ENCODE measurements at regions not wholly inside any gene's neighbourhood (a gene's known extent, or its start where the extent isn't known, plus 50 kb on each side); places are given as distances from the start of the nearest gene placed in this dataset.

- Histone ChIP-seq H3K4me1 (ENCODE audit: control insufficient read depth, low read length) (peaks cover 74% of the 10 kb centered on the region), H3F3A (ENCODE audit: control insufficient read depth, insufficient read depth) (peaks cover 13% of the 10 kb centered on the region; the same call in 1 of the 2 replicates), H3K9me2 (replicated peaks; ENCODE audit: control insufficient read depth, low read length) (no peaks in the 10 kb centered on the region), H3K36me3 (ENCODE audit: control insufficient read depth, low read length) (no peaks in the 10 kb centered on the region), H3K4me3 (ENCODE audit: low read length) (peak overlapping the region; percentile 43), H3K4me2 (ENCODE audit: low read length) (peak overlapping the region; percentile 58), H3K27ac (ENCODE audit: low read depth, low read length) (peak overlapping the region; percentile 35), H3K27me3 (ENCODE audit: control insufficient read depth, low read length) (no peaks in the 10 kb centered on the region), H4K20me1 (ENCODE audit: control insufficient read depth, insufficient read depth, low read depth, low read length) (no peaks in the 10 kb centered on the region), H3K9me3 (ENCODE audit: control insufficient read depth, insufficient read depth, low read length) (no peaks in the 10 kb centered on the region), H3K79me2 (ENCODE audit: control insufficient read depth, low read length) (no peaks in the 10 kb centered on the region)
- TF ChIP-seq CTCF (IDR thresholded peaks at IDR 0.05; ENCODE audit: low read depth, low read length, poor library complexity, severe bottlenecking), result no peak
- no peak for TF ChIP-seq EZH2phosphoT487 (IDR thresholded peaks at IDR 0.05; ENCODE audit: borderline replicate concordance, low read length)
Measured at GRCh38 chr2:111675419-111676194, 208.4 kb downstream of the ANAPC1 start.

DNA sequence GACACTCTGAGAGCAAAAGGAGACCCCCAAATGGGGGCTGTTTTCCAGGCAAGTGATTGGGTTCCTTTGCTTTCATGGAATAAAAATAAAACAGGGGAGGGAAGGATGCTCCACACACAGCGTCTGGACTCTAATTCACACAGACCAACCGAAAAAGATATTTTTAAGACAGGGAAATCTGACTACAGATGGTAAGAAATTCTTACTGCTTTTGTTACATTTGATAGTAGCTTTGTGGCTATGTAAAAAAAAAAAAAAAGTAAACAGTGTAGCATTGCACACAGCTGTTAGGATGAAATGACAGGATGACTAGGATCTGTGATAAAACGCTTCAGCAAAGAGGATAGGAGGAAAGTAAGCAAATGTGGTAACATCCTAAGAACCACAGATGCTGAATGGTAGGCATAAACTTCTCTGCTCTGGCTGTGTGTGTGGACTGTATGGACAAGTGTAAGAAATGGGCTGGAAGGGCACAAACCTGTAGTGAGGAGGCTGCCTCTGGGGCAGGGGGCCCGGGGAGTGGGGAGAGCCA, 207.6 kb downstream of the ANAPC1 start:
- H3K4me1 ChIP-seq (ENCODE audit: control insufficient read depth, low read length), result peaks cover 67% of the 10 kb centered on the region
- peak overlapping the region; percentile 35 for H3K27ac ChIP-seq (ENCODE audit: low read depth, low read length)

GRCh38 chr2:111678161-111678560, 205.8 kb downstream of the ANAPC1 start:
- Histone ChIP-seq H3K4me1 (ENCODE audit: control insufficient read depth, low read length) (peaks cover 60% of the 10 kb centered on the region), H3K4me3 (ENCODE audit: low read length) (peak overlapping the region; percentile 32; the same call in 1 of the 2 replicates), H3K4me2 (ENCODE audit: low read length) (peak overlapping the region; percentile 66), H4K20me1 (ENCODE audit: control insufficient read depth, insufficient read depth, low read depth, low read length) (no peaks in the 10 kb centered on the region), H3K27ac (ENCODE audit: low read depth, low read length) (no peak overlapping the region; the same call in 1 of the 2 replicates), H3K27me3 (ENCODE audit: control insufficient read depth, low read length) (no peaks in the 10 kb centered on the region), H3K9me3 (ENCODE audit: control insufficient read depth, insufficient read depth, low read length) (no peaks in the 10 kb centered on the region), H3K9me2 (replicated peaks; ENCODE audit: control insufficient read depth, low read length) (no peaks in the 10 kb centered on the region), H3F3A (ENCODE audit: control insufficient read depth, insufficient read depth) (peaks cover 8% of the 10 kb centered on the region; the same call in 1 of the 2 replicates), H3K36me3 (ENCODE audit: control insufficient read depth, low read length) (no peaks in the 10 kb centered on the region), H3K79me2 (ENCODE audit: control insufficient read depth, low read length) (no peaks in the 10 kb centered on the region)
- no peak for TF ChIP-seq EZH2phosphoT487 (IDR thresholded peaks at IDR 0.05; ENCODE audit: borderline replicate concordance, low read length)
- no peak for TF ChIP-seq CTCF (IDR thresholded peaks at IDR 0.05; ENCODE audit: low read depth, low read length, poor library complexity, severe bottlenecking)

More for the DNA sequence above, 207.6 kb downstream of the ANAPC1 start:
- Histone ChIP-seq H3K36me3 (ENCODE audit: control insufficient read depth, low read length) (no peaks in the 10 kb centered on the region), H3K4me2 (ENCODE audit: low read length) (peak overlapping the region; percentile 58), H3K27me3 (ENCODE audit: control insufficient read depth, low read length) (no peaks in the 10 kb centered on the region), H3K9me2 (replicated peaks; ENCODE audit: control insufficient read depth, low read length) (no peaks in the 10 kb centered on the region), H4K20me1 (ENCODE audit: control insufficient read depth, insufficient read depth, low read depth, low read length) (no peaks in the 10 kb centered on the region), H3K9me3 (ENCODE audit: control insufficient read depth, insufficient read depth, low read length) (no peaks in the 10 kb centered on the region), H3F3A (ENCODE audit: control insufficient read depth, insufficient read depth) (peaks cover 9% of the 10 kb centered on the region; the same call in 1 of the 2 replicates), H3K4me3 (ENCODE audit: low read length) (peak overlapping the region; percentile 43; the same call in 1 of the 2 replicates), H3K79me2 (ENCODE audit: control insufficient read depth, low read length) (no peaks in the 10 kb centered on the region)
- no peak for TF ChIP-seq EZH2phosphoT487 (IDR thresholded peaks at IDR 0.05; ENCODE audit: borderline replicate concordance, low read length)
- TF ChIP-seq CTCF (IDR thresholded peaks at IDR 0.05; ENCODE audit: low read depth, low read length, poor library complexity, severe bottlenecking), result no peak

Data from DOHH2 (cell line).